HG03354 (cell line): ENCODE measurements at regions not wholly inside any gene's neighbourhood (a gene's known extent, or its start where the extent isn't known, plus 50 kb on each side); places are given as distances from the start of the nearest gene placed in this dataset.

Experiments used
- ATAC-seq: cut with Tn5 transposase; IDR thresholded peaks from one replicate; pipeline ENCODE4 v1.9.1; 2021; ENCODE audit warnings: mild to moderate bottlenecking; ENCODE audit not compliant: unreplicated experiment, poor library complexity, severe bottlenecking

GRCh38 chr17:13776027-13776551, 174.4 kb upstream of the HS3ST3A1 start:
- ATAC-seq = no peak

DNA sequence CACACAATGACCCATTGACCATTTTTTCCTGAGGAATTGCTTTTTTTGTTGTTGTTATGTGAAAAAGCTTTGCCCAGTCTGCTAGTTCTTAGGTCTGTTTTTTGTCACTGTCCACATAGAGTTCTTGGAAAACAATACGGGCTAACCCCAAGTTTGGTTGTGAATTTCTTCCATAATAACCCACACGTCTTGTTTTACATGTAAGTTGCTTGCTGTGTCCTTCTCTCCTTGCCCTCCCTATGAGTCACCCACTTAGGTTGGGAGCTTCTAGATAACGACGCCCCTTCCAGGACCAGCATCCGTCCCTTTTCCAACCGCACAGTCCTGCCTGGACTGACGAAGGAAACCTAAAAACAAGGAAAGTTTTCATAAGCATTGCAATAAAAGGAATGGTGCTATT, 175.3 kb upstream of the HS3ST3A1 start:
- no peak for ATAC-seq

GRCh38 chr17:13784434-13785095, 182.8 kb upstream of the HS3ST3A1 start:
- no peak for ATAC-seq

GRCh38 chr17:13785981-13786598, 184.4 kb upstream of the HS3ST3A1 start:
- ATAC-seq = no peak

GRCh38 chr17:13787636-13788035, 185.9 kb upstream of the HS3ST3A1 start:
- ATAC-seq = no peak

DNA sequence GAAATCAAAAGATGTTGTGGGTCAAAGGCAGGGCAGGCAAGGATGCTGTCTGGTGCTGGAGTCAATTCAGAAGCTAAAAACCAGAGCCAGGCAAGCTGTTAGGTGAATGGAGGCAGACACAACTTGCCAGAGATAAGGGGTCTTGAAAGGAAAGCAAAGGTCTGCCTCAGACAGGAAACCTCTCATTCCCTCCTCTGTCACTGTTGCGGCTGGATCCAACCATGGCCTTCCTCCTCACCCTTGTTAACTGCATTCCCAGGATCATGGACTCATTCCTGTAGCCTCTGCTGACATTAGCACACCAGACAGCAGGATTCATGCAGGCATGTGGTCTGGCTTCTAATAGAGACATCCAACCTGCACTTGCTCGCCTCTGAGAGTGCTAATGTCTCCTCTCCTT, 186.7 kb upstream of the HS3ST3A1 start:
- no peak for ATAC-seq

DNA sequence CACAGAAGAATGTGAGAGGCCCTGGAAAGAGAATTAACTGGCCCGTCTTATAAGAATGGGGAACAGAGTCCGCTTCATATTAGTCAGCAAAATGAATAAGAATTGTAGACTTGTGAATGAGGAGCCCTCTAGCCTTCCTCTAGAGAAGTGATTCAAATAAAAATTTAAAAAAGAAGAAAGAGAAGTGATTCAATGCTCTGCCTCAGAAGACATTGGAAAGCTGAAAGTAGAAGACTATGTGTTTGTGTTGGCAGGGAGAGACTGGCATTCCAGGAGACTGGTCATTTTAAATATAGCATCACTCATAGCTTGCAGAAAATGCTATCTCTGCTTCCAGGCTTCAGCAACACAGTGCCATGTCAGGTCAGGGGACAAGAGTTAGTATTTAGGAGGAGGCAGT, 190.6 kb upstream of the HS3ST3A1 start:
- no peak for ATAC-seq

DNA sequence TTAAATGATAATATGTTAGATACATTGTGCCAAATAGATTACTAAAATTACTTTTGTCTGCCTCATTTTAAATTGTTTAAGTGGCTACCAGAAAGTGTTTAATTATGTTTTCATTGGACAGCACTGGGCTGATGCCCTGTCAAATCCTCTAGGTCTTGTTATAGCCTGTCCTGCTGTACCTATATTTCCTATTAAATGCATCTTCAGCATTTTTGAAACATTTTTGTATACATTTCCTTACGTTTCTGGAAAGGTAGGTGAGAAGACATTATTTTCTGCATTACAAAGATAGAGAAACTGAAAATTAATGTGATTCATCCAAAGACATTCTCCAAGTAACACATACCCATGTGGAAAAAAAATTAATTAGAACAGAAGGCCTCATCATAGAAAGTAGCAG, 192.2 kb upstream of the HS3ST3A1 start:
- no peak for ATAC-seq

GRCh38 chr17:13797863-13798262, 196.1 kb upstream of the HS3ST3A1 start:
- ATAC-seq = no peak

- no peak for ATAC-seq
Observed at GRCh38 chr17:13806092-13806491, 204.4 kb upstream of the HS3ST3A1 start.

DNA sequence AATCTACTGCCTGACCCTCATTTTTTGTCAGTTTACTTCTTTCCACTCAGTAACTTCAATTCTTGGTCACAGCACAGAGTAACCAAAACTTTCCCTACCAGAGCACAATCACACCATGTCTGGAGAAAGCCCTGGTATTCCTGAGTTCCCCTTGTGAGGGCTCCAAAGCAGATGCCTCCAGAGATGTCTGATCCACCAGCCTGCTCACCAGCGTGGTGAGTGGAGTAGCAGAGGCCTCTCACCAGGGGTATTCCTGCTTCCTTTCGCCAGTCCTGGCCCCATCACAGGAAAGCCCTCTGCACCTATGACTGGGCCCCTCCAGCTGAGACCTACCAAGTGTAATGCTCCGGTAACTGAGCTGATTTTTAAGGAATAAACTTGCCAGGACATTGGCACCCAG, 205.4 kb upstream of the HS3ST3A1 start:
- no peak for ATAC-seq

DNA sequence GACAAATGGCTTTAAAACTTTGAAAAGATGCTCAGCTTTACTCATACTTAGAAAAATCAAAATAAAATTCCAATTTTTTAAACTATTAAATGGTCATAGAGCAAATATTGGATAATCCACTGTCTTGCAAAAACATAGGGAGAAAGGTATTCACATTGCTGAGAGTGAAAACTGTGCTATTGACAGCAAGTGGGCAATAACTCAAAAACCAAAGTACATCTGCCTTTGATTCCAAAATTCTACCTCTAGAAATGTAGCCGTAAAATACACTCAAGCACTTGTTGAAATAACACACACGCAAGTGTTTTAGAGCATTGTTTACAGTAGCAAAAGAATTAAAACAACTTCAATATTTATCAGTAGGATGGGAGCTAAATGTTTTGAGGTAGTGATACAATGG, 210.6 kb upstream of the HS3ST3A1 start:
- ATAC-seq = no peak

GRCh38 chr17:13813347-13814240, 211.9 kb upstream of the HS3ST3A1 start:
- ATAC-seq = no peak

- ATAC-seq = no peak
Observed at GRCh38 chr17:13822700-13823099, 221.0 kb upstream of the HS3ST3A1 start.

DNA sequence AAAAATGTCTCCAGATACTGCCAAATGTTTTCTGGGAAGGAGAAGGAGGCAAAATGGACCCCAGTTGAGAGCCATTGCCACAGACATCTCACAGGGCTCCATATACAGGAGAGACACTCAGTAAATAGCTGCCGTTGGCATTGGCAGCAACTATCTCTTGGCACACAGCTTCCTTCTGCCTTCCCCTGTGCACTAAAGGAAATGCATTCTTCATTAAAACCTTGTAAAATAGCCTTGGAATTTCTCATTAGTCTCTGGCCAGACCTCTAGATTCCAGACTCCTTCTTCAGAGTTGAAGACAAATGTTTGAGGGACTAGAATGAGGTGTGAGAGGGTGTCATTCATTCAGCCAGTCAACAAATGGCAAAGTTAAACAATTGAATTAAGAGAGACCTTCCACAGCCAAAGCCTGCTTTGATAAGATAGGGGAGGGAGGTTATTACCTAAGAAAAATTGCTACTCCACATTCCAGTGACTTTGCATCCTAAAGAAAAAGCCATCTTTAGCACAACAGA, 223.9 kb upstream of the HS3ST3A1 start:
- no peak for ATAC-seq

GRCh38 chr17:13827118-13827517, 225.4 kb upstream of the HS3ST3A1 start:
- ATAC-seq = no peak

- no peak for ATAC-seq
Observed at GRCh38 chr17:13833921-13834320, 232.2 kb upstream of the HS3ST3A1 start.

GRCh38 chr17:13835151-13835550, 233.4 kb upstream of the HS3ST3A1 start:
- ATAC-seq = no peak

- ATAC-seq = no peak
Observed at GRCh38 chr17:13837417-13837816, 231.9 kb upstream of the COX10 start.

DNA sequence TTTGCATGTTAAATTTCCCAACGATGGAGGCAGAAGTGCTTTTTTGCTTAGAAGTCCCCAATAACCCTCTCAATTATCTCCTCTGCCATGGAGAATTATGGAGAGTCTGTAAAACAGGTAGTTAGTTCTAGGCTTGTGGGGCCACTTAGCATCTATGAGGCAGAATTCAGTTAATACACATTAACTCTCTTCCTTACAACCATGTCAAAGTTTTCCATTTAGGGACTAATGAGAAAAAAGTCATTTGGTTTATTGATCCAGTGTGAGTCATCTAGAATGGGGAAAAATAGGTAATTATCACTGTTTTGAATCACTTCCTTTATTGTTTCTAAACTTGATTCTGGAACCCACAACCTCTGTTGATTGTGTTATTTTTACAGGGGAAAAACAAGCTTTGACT, 229.1 kb upstream of the COX10 start:
- no peak for ATAC-seq
